RWPE2 (cell line): ENCODE measurements at regions not wholly inside any gene's neighbourhood (a gene's known extent, or its start where the extent isn't known, plus 50 kb on each side); places are given as distances from the start of the nearest gene placed in this dataset.

Source experiments
- ATAC-seq: fragments of 200-7000 bp; cut with Tn5 transposase; 3 replicates; pipeline ENCODE4 v1.9.1; 2021; ENCODE audit warnings: low read depth
- DNase-seq: peaks from one replicate; pipeline ENCODE4 v3.0.0-alpha.2; 2020; ENCODE audit warnings: low spot score
- H3K27ac ChIP-seq: fragments of 450-650 bp; 2 replicates; pipeline ENCODE4 v1.5.1; 2017; ENCODE audit warnings: mild to moderate bottlenecking; ENCODE audit not compliant: poor library complexity, severe bottlenecking
- H3K27me3 ChIP-seq: fragments of 250-450 bp; sonication (Bioruptor Pico); 2 replicates; pipeline ENCODE4 v1.5.1; 2021; ENCODE audit warnings: mild to moderate bottlenecking, moderate library complexity; ENCODE audit not compliant: insufficient read depth, poor library complexity, severe bottlenecking
- H3K36me3 ChIP-seq: fragments of 250-450 bp; sonication (Bioruptor Pico); 2 replicates; pipeline ENCODE4 v1.5.1; 2020; ENCODE audit warnings: low read depth, mild to moderate bottlenecking, moderate library complexity
- H3K4me1 ChIP-seq: fragments of 250-450 bp; sonication (Bioruptor Pico); 2 replicates; pipeline ENCODE4 v1.5.1; 2021; ENCODE audit warnings: mild to moderate bottlenecking, moderate library complexity; ENCODE audit not compliant: insufficient read depth, poor library complexity, severe bottlenecking
- H3K4me3 ChIP-seq: fragments of 250-450 bp; sonication (Bioruptor Pico); 2 replicates; pipeline ENCODE4 v1.5.1; 2021; ENCODE audit warnings: mild to moderate bottlenecking, moderate library complexity; ENCODE audit not compliant: severe bottlenecking
- H3K9me3 ChIP-seq: fragments of 250-450 bp; sonication (Bioruptor Pico); 2 replicates; pipeline ENCODE4 v1.5.1; 2021; ENCODE audit warnings: mild to moderate bottlenecking, moderate library complexity; ENCODE audit not compliant: severe bottlenecking
- CTCF ChIP-seq: fragments of 450-650 bp; IDR thresholded peaks from one replicate; pipeline ENCODE4 v1.5.1; 2017; ENCODE audit warnings: mild to moderate bottlenecking, moderate library complexity; ENCODE audit not compliant: poor library complexity, severe bottlenecking

GRCh38 chr2:42933824-42934254, 141.5 kb upstream of the HAAO start:
- Histone ChIP-seq H3K27ac (no peak overlapping the region), H3K4me3 (no peak overlapping the region), H3K4me1 (peaks cover 4% of the 10 kb centered on the region), H3K27me3 (no peaks in the 10 kb centered on the region), H3K9me3 (no peaks in the 10 kb centered on the region), H3K36me3 (no peaks in the 10 kb centered on the region)
- no peak for DNase-seq
- ATAC-seq = no peak
- no peak for TF ChIP-seq CTCF

GRCh38 chr2:42932271-42933151, 140.1 kb upstream of the HAAO start:
- H3K27ac ChIP-seq = no peak overlapping the region
- DNase-seq (no peak), ATAC-seq (no peak)
- H3K4me3 ChIP-seq = no peak overlapping the region
- H3K27me3 ChIP-seq = no peaks in the 10 kb centered on the region
- TF ChIP-seq CTCF = no peak
- H3K36me3 ChIP-seq = no peaks in the 10 kb centered on the region
- peaks cover 4% of the 10 kb centered on the region for H3K4me1 ChIP-seq
- H3K9me3 ChIP-seq = no peaks in the 10 kb centered on the region

- no peak for DNase-seq
- Histone ChIP-seq H3K36me3 (no peaks in the 10 kb centered on the region), H3K27ac (no peak overlapping the region)
Observed at GRCh38 chr2:42931818-42932195, 139.4 kb upstream of the HAAO start.

GRCh38 chr2:42931146-42931817, 138.9 kb upstream of the HAAO start:
- Histone ChIP-seq H3K36me3 (no peaks in the 10 kb centered on the region), H3K27ac (no peak overlapping the region), H3K27me3 (no peaks in the 10 kb centered on the region), H3K4me3 (no peak overlapping the region), H3K9me3 (no peaks in the 10 kb centered on the region), H3K4me1 (peaks cover 4% of the 10 kb centered on the region)
- ATAC-seq (no peak), DNase-seq (no peak)
- TF ChIP-seq CTCF = no peak

More at GRCh38 chr2:42931818-42932195, 139.4 kb upstream of the HAAO start:
- ATAC-seq = no peak
- Histone ChIP-seq H3K9me3 (no peaks in the 10 kb centered on the region), H3K4me1 (peaks cover 4% of the 10 kb centered on the region), H3K27me3 (no peaks in the 10 kb centered on the region), H3K4me3 (no peak overlapping the region)
- no peak for TF ChIP-seq CTCF
